ENCODE measurements at regions not wholly inside any gene's neighbourhood (a gene's known extent, or its start where the extent isn't known, plus 50 kb on each side); places are given as distances from the start of the nearest gene placed in this dataset.

GRCh38 chr4:35252866-35253265 is 991.4 kb downstream of the ARAP2 start:
- no peak for DNase-seq (ENCODE audit: low read depth, low spot score)
- in situ Hi-C loops (cut with HindIII; ENCODE audit: low pct_unique_long_range_greater_than_20kb, low sequenced_read_pairs) = no loop called here
- Histone ChIP-seq H3K4me1 (ENCODE audit: control insufficient read depth, insufficient read depth, low read length) (no peaks in the 10 kb centered on the region), H3K27ac (ENCODE audit: low read length) (no peak overlapping the region), H3K27me3 (ENCODE audit: control insufficient read depth, insufficient read depth, low read length) (no peaks in the 10 kb centered on the region), H3K4me3 (ENCODE audit: low read depth in 2 of 2, low read length in 2 of 2) (no peak overlapping the region), H3K36me3 (ENCODE audit: control insufficient read depth, insufficient read depth, low read length) (no peaks in the 10 kb centered on the region), H3K9me3 (ENCODE audit: control insufficient read depth, insufficient read depth, low read depth, low read length) (no peaks in the 10 kb centered on the region)
- BruUV-seq (replicated peaks) = no TSS peak
- intact Hi-C loops (cut with micrococcal nuclease; ENCODE audit: unreplicated experiment) = no loop called here
- no peak for TF ChIP-seq POLR2AphosphoS5 (IDR thresholded peaks at IDR 0.05; ENCODE audit: low read depth, low read length)
- TF ChIP-seq SIN3A (IDR thresholded peaks at IDR 0.05; ENCODE audit: borderline replicate concordance, insufficient read depth, low read depth, low read length) = no peak
- TF ChIP-seq REST (IDR thresholded peaks at IDR 0.05; ENCODE audit: insufficient read depth in 1 of 2, low read depth in 2 of 2, low read length in 1 of 2) = no peak
- TF ChIP-seq CTCF (IDR thresholded peaks at IDR 0.05) = no peak
- no peak for TF ChIP-seq TCF7L2 (IDR thresholded peaks at IDR 0.05; ENCODE audit: low read depth, low read length)
- CTCF ChIA-PET = no interaction called here
- POLR2A ChIA-PET = no interaction called here
- ATAC-seq = no peak

DNA sequence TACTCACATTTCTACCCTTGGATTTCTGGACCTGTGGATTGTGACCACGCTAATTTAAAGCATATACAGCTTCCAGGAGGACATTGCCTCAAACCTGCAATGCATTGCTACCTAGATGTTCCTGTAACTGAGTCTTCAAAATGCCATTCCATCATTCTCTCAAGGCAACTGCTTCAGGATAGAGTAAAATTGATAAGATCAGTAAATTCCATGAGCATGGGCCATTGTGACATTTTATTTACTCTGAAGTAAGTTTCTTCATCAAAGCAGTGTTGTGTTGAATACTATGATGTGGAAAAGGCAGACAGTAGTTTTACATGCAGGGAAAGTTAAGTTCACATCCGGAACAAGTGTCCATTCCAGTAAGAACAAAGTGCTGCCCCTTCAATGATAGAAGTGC is 991.0 kb downstream of the ARAP2 start:
- BruUV-seq (replicated peaks) = no TSS peak
- H3K9me3 ChIP-seq (ENCODE audit: control insufficient read depth, insufficient read depth, low read depth, low read length) = no peaks in the 10 kb centered on the region
- no peak overlapping the region for H3K4me3 ChIP-seq (ENCODE audit: low read depth in 2 of 2, low read length in 2 of 2)
- H3K27ac ChIP-seq (ENCODE audit: low read length) = no peak overlapping the region
- H3K27me3 ChIP-seq (ENCODE audit: control insufficient read depth, insufficient read depth, low read length) = no peaks in the 10 kb centered on the region
- intact Hi-C loops (cut with micrococcal nuclease; ENCODE audit: unreplicated experiment) (no loop called here), in situ Hi-C loops (cut with HindIII; ENCODE audit: low pct_unique_long_range_greater_than_20kb, low sequenced_read_pairs) (no loop called here)
- ATAC-seq (no peak), DNase-seq (ENCODE audit: low read depth, low spot score) (no peak)
- TF ChIP-seq CTCF (IDR thresholded peaks at IDR 0.05) (no peak), SIN3A (IDR thresholded peaks at IDR 0.05; ENCODE audit: borderline replicate concordance, insufficient read depth, low read depth, low read length) (no peak), REST (IDR thresholded peaks at IDR 0.05; ENCODE audit: insufficient read depth in 1 of 2, low read depth in 2 of 2, low read length in 1 of 2) (no peak), POLR2AphosphoS5 (IDR thresholded peaks at IDR 0.05; ENCODE audit: low read depth, low read length) (no peak), TCF7L2 (IDR thresholded peaks at IDR 0.05; ENCODE audit: low read depth, low read length) (no peak)
- CTCF ChIA-PET = no interaction called here
- POLR2A ChIA-PET = no interaction called here
- no peaks in the 10 kb centered on the region for H3K36me3 ChIP-seq (ENCODE audit: control insufficient read depth, insufficient read depth, low read length)
- no peaks in the 10 kb centered on the region for H3K4me1 ChIP-seq (ENCODE audit: control insufficient read depth, insufficient read depth, low read length)

All from Panc1 (cell line).